ENCODE measurements at regions not wholly inside any gene's neighbourhood (a gene's known extent, or its start where the extent isn't known, plus 50 kb on each side); places are given as distances from the start of the nearest gene placed in this dataset.

DNA sequence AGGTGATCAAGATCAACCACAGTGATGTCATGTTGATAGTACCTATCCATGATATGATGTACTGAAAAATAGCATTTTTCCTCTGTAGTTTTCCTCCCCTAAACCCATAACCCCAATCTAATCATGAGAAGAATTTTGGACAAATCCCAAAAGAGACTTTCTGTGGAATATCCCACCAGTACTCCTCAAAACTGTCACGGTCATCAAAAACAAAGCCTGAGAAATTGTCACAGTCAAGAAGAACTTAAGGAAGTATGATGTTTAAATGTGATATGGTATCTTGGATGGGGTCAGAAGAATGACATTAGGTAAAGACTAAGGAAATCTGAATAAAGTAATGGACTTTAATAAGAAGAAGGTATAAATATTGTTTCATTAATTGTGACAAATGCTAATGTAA is 248.8 kb downstream of the RMST start:
- Histone ChIP-seq H3K4me2 (ENCODE audit: low read depth, low read length, poor library complexity, severe bottlenecking) (no peak overlapping the region), H3K9me2 (replicated peaks; ENCODE audit: insufficient read depth, low read length) (no peaks in the 10 kb centered on the region), H3K4me3 (ENCODE audit: insufficient read depth, low read length, poor library complexity, severe bottlenecking) (no peak overlapping the region), H3K36me3 (ENCODE audit: low read length) (no peaks in the 10 kb centered on the region), H4K20me1 (ENCODE audit: low read depth, low read length) (no peaks in the 10 kb centered on the region), H3K9ac (ENCODE audit: low read length) (no peak overlapping the region), H3F3A (ENCODE audit: insufficient read depth) (no peaks in the 10 kb centered on the region), H3K27ac (ENCODE audit: low read depth, low read length) (no peak overlapping the region), H3K27me3 (ENCODE audit: low read length) (no peaks in the 10 kb centered on the region), H2AFZ (ENCODE audit: low read depth, low read length, severe bottlenecking) (no peak overlapping the region), H3K79me2 (ENCODE audit: insufficient read depth, low read length) (no peaks in the 10 kb centered on the region), H3K9me3 (ENCODE audit: insufficient read depth, low read length) (no peaks in the 10 kb centered on the region)
- TF ChIP-seq, protein P1, sequence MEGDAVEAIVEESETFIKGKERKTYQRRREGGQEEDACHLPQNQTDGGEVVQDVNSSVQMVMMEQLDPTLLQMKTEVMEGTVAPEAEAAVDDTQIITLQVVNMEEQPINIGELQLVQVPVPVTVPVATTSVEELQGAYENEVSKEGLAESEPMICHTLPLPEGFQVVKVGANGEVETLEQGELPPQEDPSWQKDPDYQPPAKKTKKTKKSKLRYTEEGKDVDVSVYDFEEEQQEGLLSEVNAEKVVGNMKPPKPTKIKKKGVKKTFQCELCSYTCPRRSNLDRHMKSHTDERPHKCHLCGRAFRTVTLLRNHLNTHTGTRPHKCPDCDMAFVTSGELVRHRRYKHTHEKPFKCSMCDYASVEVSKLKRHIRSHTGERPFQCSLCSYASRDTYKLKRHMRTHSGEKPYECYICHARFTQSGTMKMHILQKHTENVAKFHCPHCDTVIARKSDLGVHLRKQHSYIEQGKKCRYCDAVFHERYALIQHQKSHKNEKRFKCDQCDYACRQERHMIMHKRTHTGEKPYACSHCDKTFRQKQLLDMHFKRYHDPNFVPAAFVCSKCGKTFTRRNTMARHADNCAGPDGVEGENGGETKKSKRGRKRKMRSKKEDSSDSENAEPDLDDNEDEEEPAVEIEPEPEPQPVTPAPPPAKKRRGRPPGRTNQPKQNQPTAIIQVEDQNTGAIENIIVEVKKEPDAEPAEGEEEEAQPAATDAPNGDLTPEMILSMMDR (IDR thresholded peaks at IDR 0.05; ENCODE audit: insufficient read depth, low read length, poor library complexity, severe bottlenecking): no peak
- no peak for TF ChIP-seq EZH2phosphoT487 (conservative IDR thresholded peaks at IDR 0.05; ENCODE audit: low read length)

DNA sequence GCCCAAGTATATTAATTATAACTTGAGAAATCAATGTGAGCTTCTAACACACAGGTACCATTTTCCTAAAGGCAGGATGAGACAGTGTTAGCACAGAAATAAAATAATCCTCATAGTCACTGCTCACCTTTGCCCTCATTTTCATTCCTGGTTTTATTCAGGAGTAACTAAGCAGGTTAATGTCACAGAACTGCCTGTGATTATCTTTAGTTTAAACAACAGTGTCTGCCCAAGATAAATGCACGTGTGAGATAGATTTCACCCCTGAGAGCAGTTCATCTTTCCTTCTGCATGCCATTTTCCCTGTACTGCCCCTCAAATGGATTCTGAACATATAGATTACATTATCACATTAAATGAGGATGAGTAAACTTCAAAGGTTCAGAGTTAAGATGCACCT is 250.7 kb downstream of the RMST start:
- Histone ChIP-seq H4K20me1 (ENCODE audit: low read depth, low read length) (no peaks in the 10 kb centered on the region), H2AFZ (ENCODE audit: low read depth, low read length, severe bottlenecking) (no peak overlapping the region), H3K4me3 (ENCODE audit: insufficient read depth, low read length, poor library complexity, severe bottlenecking) (no peak overlapping the region), H3K27ac (ENCODE audit: low read depth, low read length) (no peak overlapping the region), H3K27me3 (ENCODE audit: low read length) (no peaks in the 10 kb centered on the region), H3K9ac (ENCODE audit: low read length) (no peak overlapping the region), H3K4me2 (ENCODE audit: low read depth, low read length, poor library complexity, severe bottlenecking) (no peak overlapping the region), H3F3A (ENCODE audit: insufficient read depth) (no peaks in the 10 kb centered on the region), H3K9me2 (replicated peaks; ENCODE audit: insufficient read depth, low read length) (no peaks in the 10 kb centered on the region), H3K9me3 (ENCODE audit: insufficient read depth, low read length) (no peaks in the 10 kb centered on the region), H3K79me2 (ENCODE audit: insufficient read depth, low read length) (no peaks in the 10 kb centered on the region), H3K36me3 (ENCODE audit: low read length) (no peaks in the 10 kb centered on the region)
- TF ChIP-seq, protein P1 (IDR thresholded peaks at IDR 0.05; ENCODE audit: insufficient read depth, low read length, poor library complexity, severe bottlenecking): no peak
- no peak for TF ChIP-seq EZH2phosphoT487 (conservative IDR thresholded peaks at IDR 0.05; ENCODE audit: low read length)

DNA sequence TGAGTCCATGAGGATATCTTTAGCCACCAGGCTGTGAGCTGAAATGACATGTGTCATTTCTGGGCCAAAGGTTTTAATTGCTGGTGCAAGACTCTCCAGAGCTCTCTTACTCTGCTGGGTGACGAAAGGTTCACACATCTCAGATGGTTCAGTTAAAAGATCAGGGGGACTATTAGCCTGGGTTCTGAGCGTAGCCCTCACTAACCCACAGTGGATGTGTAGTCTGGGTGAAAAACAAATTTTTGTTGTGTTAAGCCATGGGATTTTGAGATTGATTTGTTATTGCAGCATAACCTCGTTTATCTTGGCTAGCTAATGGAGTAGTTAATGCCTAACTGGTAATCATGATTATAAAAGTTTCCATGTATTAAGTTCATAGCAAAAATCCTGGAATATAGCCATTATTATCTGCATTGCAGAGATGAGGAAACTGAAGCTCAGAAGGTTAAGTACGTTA is 251.5 kb downstream of the RMST start:
- Histone ChIP-seq H3F3A (ENCODE audit: insufficient read depth) (no peaks in the 10 kb centered on the region), H3K9me3 (ENCODE audit: insufficient read depth, low read length) (no peaks in the 10 kb centered on the region), H3K36me3 (ENCODE audit: low read length) (no peaks in the 10 kb centered on the region), H3K9ac (ENCODE audit: low read length) (no peak overlapping the region), H3K27me3 (ENCODE audit: low read length) (no peaks in the 10 kb centered on the region), H2AFZ (ENCODE audit: low read depth, low read length, severe bottlenecking) (no peak overlapping the region), H3K4me2 (ENCODE audit: low read depth, low read length, poor library complexity, severe bottlenecking) (no peak overlapping the region), H3K27ac (ENCODE audit: low read depth, low read length) (no peak overlapping the region), H3K4me3 (ENCODE audit: insufficient read depth, low read length, poor library complexity, severe bottlenecking) (no peak overlapping the region), H3K79me2 (ENCODE audit: insufficient read depth, low read length) (no peaks in the 10 kb centered on the region), H3K9me2 (replicated peaks; ENCODE audit: insufficient read depth, low read length) (no peaks in the 10 kb centered on the region), H4K20me1 (ENCODE audit: low read depth, low read length) (no peaks in the 10 kb centered on the region)
- no peak for TF ChIP-seq EZH2phosphoT487 (conservative IDR thresholded peaks at IDR 0.05; ENCODE audit: low read length)
- TF ChIP-seq, protein P1 (IDR thresholded peaks at IDR 0.05; ENCODE audit: insufficient read depth, low read length, poor library complexity, severe bottlenecking): no peak
